GM21423 (cell line): ENCODE measurements at regions not wholly inside any gene's neighbourhood (a gene's known extent, or its start where the extent isn't known, plus 50 kb on each side); places are given as distances from the start of the nearest gene placed in this dataset.
"Not testable (repeated sequence)": the region's sequence is repeated elsewhere in the genome, so short reads cannot be mapped to it uniquely, and the experiment has no call there.

ENCODE experiments used
- ATAC-seq: cut with Tn5 transposase; IDR thresholded peaks from one replicate; pipeline ENCODE4 v1.9.1; 2021; ENCODE audit warnings: mild to moderate bottlenecking, moderate library complexity; ENCODE audit not compliant: unreplicated experiment

DNA sequence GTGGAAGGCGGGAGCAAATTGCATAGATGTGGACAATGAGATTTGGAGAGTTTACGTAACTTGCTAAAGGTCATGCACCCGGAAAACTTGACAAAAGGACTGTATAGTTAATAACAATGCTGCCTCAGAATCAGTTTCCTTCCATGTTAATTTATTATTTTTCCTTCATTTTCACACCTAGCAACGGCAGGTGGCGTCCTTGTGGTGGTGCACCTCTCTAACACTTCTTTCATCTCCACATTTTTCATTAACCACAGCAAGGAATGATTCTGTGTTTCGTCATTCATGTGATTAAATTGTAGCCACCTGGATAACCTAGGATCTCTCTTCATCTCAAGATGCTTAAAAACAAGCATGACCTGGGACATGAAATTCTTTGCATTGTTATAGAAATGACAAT, 2133.0 kb downstream of the NCAM2 start:
- ATAC-seq = no peak

DNA sequence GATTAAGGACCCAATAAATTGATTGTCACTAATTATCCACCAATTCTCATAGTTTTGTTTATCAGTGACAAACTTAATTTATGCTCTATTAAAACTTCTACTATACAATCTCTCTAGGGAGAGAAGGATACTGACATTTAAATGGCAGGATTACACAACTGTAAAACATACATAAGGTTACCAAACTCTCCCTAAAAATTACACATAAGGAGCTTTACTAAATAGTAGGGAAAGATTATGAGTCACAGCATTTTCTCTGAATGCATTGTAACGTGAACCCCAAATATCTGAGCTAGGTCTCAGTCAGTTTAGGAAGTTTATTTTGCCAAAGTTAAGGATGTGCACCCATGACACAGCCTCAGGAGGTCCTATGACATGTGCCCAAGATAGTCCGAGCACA, 2140.6 kb downstream of the NCAM2 start:
- no peak for ATAC-seq

DNA sequence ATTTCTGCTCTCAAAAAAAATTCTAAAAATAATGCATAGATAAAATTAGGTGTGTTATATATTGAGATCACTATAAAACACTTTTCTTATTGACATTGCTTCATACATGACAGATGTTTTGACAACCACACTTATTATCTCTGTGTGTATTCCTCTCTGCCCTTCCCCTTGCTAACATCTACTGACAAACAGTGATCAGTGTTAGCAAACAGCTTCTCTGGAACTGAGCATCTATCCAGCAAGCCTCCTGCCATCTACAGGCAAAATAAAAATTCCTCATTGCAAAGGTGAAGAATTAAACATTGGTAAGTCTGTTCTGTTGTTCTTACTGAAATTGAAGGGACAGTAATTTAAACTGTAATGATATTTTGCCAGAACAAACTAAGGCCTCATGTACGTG, 2153.9 kb downstream of the NCAM2 start:
- no peak for ATAC-seq

DNA sequence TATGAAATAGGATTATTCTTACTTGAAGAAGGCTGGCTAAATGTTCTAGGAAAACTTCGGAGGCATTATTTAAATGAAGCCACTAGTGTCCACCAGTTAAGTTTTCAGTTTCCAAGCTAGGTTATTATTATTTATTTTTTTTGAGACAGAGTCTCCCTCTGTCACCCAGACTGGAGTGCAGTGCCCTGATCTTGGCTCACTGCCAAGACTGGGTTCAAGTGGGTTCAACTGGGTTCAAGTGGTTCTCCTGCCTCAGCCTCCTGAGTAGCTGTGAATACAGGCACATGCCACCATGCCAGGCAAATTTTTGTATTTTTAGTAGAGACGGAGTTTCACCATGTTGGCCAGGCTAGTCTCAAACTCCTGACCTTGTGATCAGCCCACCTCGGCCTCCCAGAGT, 2155.6 kb downstream of the NCAM2 start:
- not testable (repeated sequence) for ATAC-seq

DNA sequence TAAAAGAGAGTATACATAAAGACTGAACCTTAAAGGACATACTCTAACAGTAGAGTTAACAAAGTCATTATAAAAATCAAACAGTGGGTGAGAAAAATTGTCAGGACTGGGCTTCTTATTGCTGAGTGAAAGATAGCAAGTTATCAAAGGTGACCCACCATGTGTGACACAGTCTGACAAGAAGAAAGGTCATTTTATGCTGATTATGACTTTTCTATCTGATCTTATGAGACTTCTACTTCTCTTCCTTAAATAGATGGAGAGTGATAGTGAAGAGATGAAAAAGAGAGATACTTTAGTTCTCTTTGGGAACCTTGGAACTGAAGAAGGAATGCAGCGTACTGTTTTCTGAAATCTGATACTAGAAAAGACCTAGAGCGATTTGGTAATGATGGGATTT, 2157.1 kb downstream of the NCAM2 start:
- no peak for ATAC-seq

DNA sequence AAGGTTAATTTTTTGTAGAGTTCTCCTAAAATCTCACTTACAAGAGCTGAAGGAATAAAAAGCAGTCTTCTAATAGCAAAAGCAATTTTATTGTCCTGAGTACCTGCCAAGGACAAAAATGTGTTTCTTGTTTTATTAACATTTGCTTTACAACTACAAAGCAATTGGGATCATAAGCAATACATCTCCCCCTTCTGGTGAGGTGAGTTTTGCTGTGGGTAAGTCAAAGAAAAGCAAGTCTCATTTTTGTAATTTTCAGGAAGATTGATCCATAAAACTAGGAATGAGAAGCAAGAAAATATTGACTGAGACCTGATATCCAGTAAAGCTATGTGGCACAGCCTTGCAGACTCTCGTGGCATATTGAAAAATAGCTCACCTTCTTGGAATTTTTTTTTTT, 2162.7 kb downstream of the NCAM2 start:
- no peak for ATAC-seq

DNA sequence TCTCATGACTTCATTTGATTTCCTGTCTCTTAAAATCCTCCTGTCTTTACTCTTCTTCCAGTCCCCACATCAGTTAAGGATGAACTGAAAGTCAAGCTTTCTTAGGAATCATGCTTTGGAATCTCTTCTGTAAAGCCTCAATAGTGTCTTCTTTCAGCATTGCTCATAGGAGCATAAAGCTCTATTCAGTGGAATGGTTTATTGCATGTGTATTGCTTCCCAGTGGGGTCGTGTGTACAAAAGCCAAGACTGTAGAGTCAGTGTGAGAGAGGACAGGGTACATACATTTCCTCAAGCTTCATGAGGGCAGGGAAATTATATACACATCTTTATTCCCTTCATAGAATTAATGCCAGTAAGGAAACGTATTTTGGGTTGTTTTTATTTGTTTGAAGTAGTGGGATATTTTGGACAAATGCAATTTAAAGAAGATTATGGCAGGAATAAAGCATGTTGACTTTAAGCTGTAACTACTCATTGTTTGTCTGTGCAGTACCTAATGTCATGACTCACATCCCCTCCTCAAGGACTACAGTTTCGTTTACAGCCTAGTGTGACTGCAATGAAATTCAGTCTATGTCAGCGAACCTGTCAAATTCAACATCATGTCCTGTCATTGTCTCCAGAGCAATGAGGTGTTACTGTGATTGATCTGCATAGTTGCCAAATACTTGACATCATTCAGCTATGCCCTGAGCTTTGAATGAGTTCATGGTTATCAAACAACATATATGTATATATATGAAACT, 2164.2 kb downstream of the NCAM2 start:
- no peak for ATAC-seq
